ENCODE measurements at regions not wholly inside any gene's neighbourhood (a gene's known extent, or its start where the extent isn't known, plus 50 kb on each side); places are given as distances from the start of the nearest gene placed in this dataset.

DNA sequence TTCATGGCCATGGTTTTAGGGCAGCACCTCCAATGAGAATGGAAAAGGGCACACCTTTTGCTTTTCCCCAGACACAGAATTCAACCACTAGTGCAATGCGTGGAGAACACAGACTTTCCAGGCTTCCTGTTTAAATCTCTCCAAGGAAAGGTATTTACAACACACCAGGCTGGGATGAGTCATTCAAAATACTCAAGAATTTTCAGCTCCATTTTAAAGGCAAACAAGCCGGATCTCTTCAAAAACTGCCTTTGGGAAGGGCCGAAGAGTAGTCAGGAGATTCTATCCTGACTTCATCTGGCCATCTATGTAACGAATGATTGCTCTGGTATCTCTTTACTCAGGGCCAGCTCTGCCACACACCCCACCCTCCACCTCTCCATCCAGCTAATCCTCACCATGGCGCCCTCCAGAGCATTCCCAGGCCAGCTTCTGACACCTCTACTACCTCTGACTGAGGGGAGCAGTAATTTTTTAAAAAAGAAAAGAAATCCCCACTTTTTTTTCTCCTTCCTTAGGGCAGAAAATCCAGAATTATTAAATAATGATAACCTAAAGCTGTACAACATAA, 254.6 kb downstream of the LY86 start:
- H3K36me3 Mint-ChIP-seq (ENCODE audit: insufficient read depth, unreplicated experiment) = no peaks in the 10 kb centered on the region
- BruUV-seq (replicated peaks) = no TSS peak
- peak overlapping the region; percentile 61 for H3K27ac Mint-ChIP-seq (ENCODE audit: low read depth, unreplicated experiment)
- peaks cover 33% of the 10 kb centered on the region for H3K4me1 Mint-ChIP-seq (ENCODE audit: insufficient read depth, unreplicated experiment)
- ChIA-PET POLR2A (interaction anchor here (0.6 to 2.7 kb wide), 13 partner anchors 8 to 463 kb away, joined by 3 to 21 read pairs (median 3); no protein-coding TSS in a partner anchor), CTCF (interaction anchor here (0.6 to 0.9 kb wide), 5 partner anchors 18 to 865 kb away, joined by 3 to 6 read pairs (median 4); no protein-coding TSS in a partner anchor)
- intact Hi-C loops (cut with micrococcal nuclease) = loop anchor here (2.0 kb wide), 1 partner anchor 14 kb away; no protein-coding TSS in a partner anchor
- H3K9me3 Mint-ChIP-seq (ENCODE audit: unreplicated experiment) = peaks cover 13% of the 10 kb centered on the region
- H3K27me3 Mint-ChIP-seq (ENCODE audit: insufficient read depth, unreplicated experiment) = no peaks in the 10 kb centered on the region
- H3K4me3 Mint-ChIP-seq (ENCODE audit: unreplicated experiment) = no peak overlapping the region
- peak; percentile 53 for DNase-seq (ENCODE audit: unreplicated experiment)
- TF ChIP-seq, protein P1, sequence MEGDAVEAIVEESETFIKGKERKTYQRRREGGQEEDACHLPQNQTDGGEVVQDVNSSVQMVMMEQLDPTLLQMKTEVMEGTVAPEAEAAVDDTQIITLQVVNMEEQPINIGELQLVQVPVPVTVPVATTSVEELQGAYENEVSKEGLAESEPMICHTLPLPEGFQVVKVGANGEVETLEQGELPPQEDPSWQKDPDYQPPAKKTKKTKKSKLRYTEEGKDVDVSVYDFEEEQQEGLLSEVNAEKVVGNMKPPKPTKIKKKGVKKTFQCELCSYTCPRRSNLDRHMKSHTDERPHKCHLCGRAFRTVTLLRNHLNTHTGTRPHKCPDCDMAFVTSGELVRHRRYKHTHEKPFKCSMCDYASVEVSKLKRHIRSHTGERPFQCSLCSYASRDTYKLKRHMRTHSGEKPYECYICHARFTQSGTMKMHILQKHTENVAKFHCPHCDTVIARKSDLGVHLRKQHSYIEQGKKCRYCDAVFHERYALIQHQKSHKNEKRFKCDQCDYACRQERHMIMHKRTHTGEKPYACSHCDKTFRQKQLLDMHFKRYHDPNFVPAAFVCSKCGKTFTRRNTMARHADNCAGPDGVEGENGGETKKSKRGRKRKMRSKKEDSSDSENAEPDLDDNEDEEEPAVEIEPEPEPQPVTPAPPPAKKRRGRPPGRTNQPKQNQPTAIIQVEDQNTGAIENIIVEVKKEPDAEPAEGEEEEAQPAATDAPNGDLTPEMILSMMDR (IDR thresholded peaks at IDR 0.05; ENCODE audit: unreplicated experiment) = no peak

GRCh38 chr6:6843777-6844176, 255.3 kb downstream of the LY86 start:
- no TSS peak for BruUV-seq (replicated peaks)
- intact Hi-C loops (cut with micrococcal nuclease) = loop anchor here (2.0 kb wide), 1 partner anchor 13 kb away; no protein-coding TSS in a partner anchor
- peaks cover 33% of the 10 kb centered on the region for H3K4me1 Mint-ChIP-seq (ENCODE audit: insufficient read depth, unreplicated experiment)
- H3K4me3 Mint-ChIP-seq (ENCODE audit: unreplicated experiment) = no peak overlapping the region
- ChIA-PET POLR2A (interaction anchor here (0.6 to 2.7 kb wide), 9 partner anchors 9 to 88 kb away, joined by 3 to 21 read pairs (median 3); no protein-coding TSS in a partner anchor), CTCF (no interaction called here)
- no peaks in the 10 kb centered on the region for H3K27me3 Mint-ChIP-seq (ENCODE audit: insufficient read depth, unreplicated experiment)
- no peak overlapping the region for H3K27ac Mint-ChIP-seq (ENCODE audit: low read depth, unreplicated experiment)
- peaks cover 13% of the 10 kb centered on the region for H3K9me3 Mint-ChIP-seq (ENCODE audit: unreplicated experiment)
- DNase-seq (ENCODE audit: unreplicated experiment) = no peak
- no peaks in the 10 kb centered on the region for H3K36me3 Mint-ChIP-seq (ENCODE audit: insufficient read depth, unreplicated experiment)
- TF ChIP-seq, protein P1 (IDR thresholded peaks at IDR 0.05; ENCODE audit: unreplicated experiment) = no peak

- Mint-ChIP-seq H3K4me1 (ENCODE audit: insufficient read depth, unreplicated experiment) (peaks cover 33% of the 10 kb centered on the region), H3K4me3 (ENCODE audit: unreplicated experiment) (no peak overlapping the region), H3K27ac (ENCODE audit: low read depth, unreplicated experiment) (no peak overlapping the region), H3K36me3 (ENCODE audit: insufficient read depth, unreplicated experiment) (no peaks in the 10 kb centered on the region), H3K9me3 (ENCODE audit: unreplicated experiment) (peaks cover 13% of the 10 kb centered on the region), H3K27me3 (ENCODE audit: insufficient read depth, unreplicated experiment) (no peaks in the 10 kb centered on the region)
- no peak for DNase-seq (ENCODE audit: unreplicated experiment)
- ChIA-PET POLR2A (interaction anchor here (1.1 to 2.7 kb wide), 6 partner anchors 9 to 89 kb away, joined by 3 to 21 read pairs (median 5); no protein-coding TSS in a partner anchor), CTCF (no interaction called here)
- TF ChIP-seq, protein P1 (IDR thresholded peaks at IDR 0.05; ENCODE audit: unreplicated experiment) = no peak
- BruUV-seq (replicated peaks) = no TSS peak
- intact Hi-C loops (cut with micrococcal nuclease) = no loop called here
These were observed 256.0 kb downstream of the LY86 start for GRCh38 chr6:6844530-6844929.

- intact Hi-C loops (cut with micrococcal nuclease) = no loop called here
- ChIA-PET POLR2A (no interaction called here), CTCF (no interaction called here)
- no peak overlapping the region for H3K4me3 Mint-ChIP-seq (ENCODE audit: unreplicated experiment)
- peaks cover 20% of the 10 kb centered on the region for H3K9me3 Mint-ChIP-seq (ENCODE audit: unreplicated experiment)
- no peak overlapping the region for H3K27ac Mint-ChIP-seq (ENCODE audit: low read depth, unreplicated experiment)
- peaks cover 33% of the 10 kb centered on the region for H3K4me1 Mint-ChIP-seq (ENCODE audit: insufficient read depth, unreplicated experiment)
- no TSS peak for BruUV-seq (replicated peaks)
- TF ChIP-seq, protein P1 (IDR thresholded peaks at IDR 0.05; ENCODE audit: unreplicated experiment) = no peak
- H3K36me3 Mint-ChIP-seq (ENCODE audit: insufficient read depth, unreplicated experiment) = no peaks in the 10 kb centered on the region
- no peaks in the 10 kb centered on the region for H3K27me3 Mint-ChIP-seq (ENCODE audit: insufficient read depth, unreplicated experiment)
- DNase-seq (ENCODE audit: unreplicated experiment) = no peak
These were observed 257.1 kb downstream of the LY86 start for GRCh38 chr6:6845603-6846002.

Measured in MCF 10A (cell line).